NCI-H1417 (cell line): ENCODE measurements at regions not wholly inside any gene's neighbourhood (a gene's known extent, or its start where the extent isn't known, plus 50 kb on each side); places are given as distances from the start of the nearest gene placed in this dataset.

Experiments
- DNase-seq, 3 experiments: peaks; one replicate each; lab custom pipeline; 2025; lab: John Stamatoyannopoulos, UW

- DNase-seq: no peak
Measured at GRCh38 chr6:168774381-168774780, 333.4 kb downstream of the SMOC2 start.

DNA sequence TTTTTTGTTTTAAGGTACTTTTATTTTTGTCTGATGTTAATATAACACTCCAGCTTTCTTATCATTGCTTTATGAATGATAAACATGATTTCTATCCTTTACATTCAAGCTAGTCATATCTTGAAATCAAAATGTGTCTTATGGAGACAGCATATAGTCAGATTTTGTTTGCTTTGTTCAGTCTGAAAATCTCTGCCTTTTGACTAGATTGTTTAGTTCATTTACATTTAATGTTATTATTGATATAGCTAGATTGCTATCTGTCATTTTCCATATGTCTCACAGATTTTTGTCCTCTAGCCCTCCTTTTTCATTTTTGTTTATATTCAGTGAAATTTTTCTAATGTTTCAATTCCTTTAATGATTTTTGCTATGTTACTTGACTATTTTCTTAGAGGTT, 332.8 kb downstream of the SMOC2 start:
- no peak for DNase-seq

GRCh38 chr6:168765752-168766151, 324.8 kb downstream of the SMOC2 start:
- no peak for DNase-seq

DNA sequence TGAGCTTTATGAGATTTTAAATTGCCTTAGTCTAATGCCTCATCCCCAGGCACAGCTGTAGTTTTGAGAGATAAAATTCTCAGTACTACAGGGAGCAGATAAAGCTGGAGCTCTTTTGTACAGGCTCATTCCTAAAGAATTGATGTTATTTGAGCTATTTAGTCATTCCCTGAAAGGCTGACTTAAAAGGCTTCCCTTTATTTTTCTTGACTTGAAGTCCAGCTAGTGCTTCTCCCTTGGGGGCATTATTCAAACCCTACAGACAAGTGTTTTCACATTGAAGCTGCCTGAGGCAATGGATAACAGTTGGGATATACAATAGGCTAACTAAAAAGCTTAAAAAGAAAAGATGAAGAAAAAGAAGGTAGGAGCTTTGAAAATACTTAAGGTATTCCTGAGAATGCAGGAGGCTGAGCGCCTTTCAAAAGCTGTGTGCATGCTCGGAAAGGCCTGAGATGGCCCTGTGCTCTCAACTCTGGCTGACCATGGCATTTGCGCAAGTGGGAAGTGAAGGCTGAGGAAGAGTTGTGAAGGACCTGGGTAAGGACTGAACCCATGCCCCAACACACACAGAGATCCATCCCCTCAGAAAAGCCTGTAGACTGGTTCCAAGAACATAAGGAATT, 315.1 kb downstream of the SMOC2 start:
- peak in 1 of 3 experiments; percentile 23 for DNase-seq

DNA sequence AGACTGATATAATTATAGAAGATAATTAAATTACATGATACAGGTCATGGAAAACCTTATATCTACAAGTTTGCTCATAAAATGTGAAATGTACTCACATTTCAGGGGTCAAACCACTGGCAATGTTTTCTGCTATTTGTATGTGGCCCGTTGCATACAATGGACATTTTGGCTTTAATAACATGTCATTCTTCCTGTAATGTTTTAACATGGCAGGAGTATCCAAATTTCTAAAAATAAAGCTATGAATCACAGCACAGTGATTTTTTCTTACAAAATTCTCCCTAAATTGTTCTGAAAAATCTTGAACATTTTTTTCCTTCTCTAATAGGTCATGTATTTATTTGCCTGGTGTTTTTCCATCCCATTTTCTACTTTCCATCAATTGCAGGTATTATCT, 305.7 kb downstream of the SMOC2 start:
- no peak for DNase-seq

- DNase-seq: no peak
Measured at GRCh38 chr6:168746013-168746412, 305.0 kb downstream of the SMOC2 start.

- DNase-seq: no peak
Measured at GRCh38 chr6:168744861-168745260, 303.9 kb downstream of the SMOC2 start.

GRCh38 chr6:168741942-168742782, 301.2 kb downstream of the SMOC2 start:
- DNase-seq: no peak

- no peak for DNase-seq
Measured at GRCh38 chr6:168741305-168741704, 300.3 kb downstream of the SMOC2 start.

- DNase-seq: no peak
Measured at GRCh38 chr6:168739381-168739780, 298.4 kb downstream of the SMOC2 start.

DNA sequence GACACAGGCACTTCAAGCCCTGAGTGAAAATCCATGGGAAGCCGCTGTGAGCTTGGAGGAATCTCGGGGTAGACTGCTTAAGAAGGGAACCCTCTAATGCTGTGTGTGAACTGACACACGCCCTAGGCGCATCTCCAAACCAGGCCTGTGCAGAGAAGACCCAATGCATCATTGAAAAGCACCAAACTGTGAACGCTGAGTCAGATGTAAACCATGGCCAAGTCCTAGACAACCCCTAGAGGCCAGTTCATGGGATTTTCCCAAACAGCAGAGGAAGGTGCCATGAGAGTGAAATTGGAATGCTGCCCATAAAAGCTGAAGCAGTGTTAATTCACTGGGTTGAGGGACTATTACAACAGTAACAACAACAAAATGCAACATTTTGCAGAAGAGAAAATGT, 296.5 kb downstream of the SMOC2 start:
- DNase-seq: no peak

- no peak for DNase-seq
Measured at GRCh38 chr6:168737014-168737413, 296.0 kb downstream of the SMOC2 start.

DNA sequence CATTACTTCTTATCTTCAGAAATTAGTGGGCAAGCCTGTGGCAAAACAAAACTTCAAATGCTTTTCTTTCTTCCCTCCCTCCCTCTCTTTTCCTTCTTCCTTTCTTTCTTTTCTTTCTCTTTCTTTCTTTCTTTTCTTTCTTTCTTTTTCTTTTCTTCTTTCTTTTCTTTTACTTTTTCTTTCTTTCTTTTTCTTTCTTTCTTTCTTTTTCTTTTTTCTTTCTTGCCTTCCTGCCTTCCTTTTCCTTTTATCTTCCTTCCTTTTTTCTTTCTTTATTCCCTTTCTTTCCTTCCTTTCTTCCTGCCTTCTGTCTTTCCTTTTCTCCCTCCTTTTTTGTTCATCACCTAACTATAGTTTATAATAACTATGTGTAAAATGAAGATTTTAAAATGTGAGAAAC, 295.1 kb downstream of the SMOC2 start:
- no peak for DNase-seq

GRCh38 chr6:168735268-168735949, 294.4 kb downstream of the SMOC2 start:
- peak in 1 of 3 experiments; percentile 84 for DNase-seq

DNA sequence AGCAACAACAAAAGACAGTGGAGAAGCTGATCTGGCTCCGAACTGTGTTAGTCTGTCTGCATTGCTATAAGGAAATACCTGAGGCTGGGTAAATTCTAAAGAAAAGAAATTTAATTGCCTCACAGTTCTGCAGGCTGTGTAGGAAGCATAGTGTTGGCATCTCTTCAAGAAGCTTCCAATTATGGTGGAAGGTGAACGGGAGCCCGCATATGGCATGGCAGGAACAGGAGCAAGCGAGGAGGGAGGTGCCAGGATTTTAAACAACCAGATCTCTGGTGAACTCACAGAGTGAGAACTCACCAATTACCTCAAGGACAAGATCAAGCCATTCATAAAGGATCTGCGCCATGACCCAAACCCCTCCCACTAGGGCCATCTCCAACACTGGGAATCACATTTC, 293.5 kb downstream of the SMOC2 start:
- peak in 1 of 3 experiments; percentile 65 for DNase-seq

DNA sequence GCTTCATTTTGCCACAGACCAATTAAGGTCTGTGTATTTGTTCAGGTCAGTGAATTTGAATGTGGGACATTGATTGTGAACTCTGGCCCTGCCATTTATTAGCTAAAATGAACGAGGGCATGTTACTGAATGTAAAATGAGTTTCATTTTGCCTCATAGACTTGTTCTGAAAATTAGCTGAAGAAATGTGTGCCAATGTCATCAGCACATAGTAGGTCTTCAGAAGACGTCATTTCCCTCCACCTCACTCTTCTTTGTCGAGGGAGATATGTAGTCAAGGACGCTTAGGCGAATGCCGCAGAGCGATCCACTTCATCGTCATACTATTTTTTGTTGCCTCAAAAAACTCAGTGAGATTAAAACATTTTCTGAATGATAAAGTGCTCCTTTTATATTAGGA, 291.7 kb downstream of the SMOC2 start:
- no peak for DNase-seq

DNA sequence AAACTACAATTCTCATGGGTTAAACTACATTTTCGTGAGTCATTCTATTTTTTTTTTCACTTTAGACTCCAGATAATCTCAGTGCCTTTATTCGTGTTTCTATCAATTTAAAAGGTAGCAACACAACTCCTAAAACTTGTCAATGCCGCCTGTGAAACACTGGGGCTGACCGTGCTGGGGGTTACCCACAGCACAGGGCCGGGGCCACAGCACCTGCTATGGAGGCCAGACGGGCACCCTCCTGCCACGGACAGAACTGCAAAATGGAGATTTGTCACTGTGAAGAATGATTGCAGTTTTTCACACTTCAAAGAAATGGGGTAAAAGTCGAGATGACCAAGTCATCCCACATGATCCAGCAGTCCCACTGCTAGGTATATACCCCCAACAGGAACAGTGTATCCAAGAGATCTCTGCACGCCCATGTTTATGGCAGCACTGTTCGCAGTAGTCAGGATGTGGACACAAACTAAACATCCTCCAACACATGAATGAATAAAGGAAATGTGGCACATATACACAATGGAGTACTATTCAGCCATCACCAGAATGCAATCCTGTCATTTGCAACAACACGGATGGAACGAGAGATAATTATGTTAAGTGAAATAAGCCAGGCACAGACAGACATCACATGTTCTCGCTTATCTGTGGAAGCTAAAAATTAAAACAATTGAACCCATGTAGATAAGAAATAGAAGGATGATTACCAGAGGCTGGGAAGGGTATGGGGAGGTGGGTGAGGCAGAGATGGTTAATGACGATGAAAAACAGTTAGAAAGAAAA, 290.1 kb downstream of the SMOC2 start:
- no peak for DNase-seq

- DNase-seq: no peak
Measured at GRCh38 chr6:168728056-168728455, 287.1 kb downstream of the SMOC2 start.

GRCh38 chr6:168726312-168726856, 285.4 kb downstream of the SMOC2 start:
- peak in 2 of 3 experiments; percentile 44 to 76 for DNase-seq

GRCh38 chr6:168725802-168726201, 284.8 kb downstream of the SMOC2 start:
- DNase-seq: peak in 2 of 3 experiments; percentile 27 to 62

- DNase-seq: peak in 2 of 3 experiments; percentile 36 to 70
Measured at GRCh38 chr6:168724669-168725570, 283.9 kb downstream of the SMOC2 start.
